ENCODE measurements at regions not wholly inside any gene's neighbourhood (a gene's known extent, or its start where the extent isn't known, plus 50 kb on each side); places are given as distances from the start of the nearest gene placed in this dataset.

DNA sequence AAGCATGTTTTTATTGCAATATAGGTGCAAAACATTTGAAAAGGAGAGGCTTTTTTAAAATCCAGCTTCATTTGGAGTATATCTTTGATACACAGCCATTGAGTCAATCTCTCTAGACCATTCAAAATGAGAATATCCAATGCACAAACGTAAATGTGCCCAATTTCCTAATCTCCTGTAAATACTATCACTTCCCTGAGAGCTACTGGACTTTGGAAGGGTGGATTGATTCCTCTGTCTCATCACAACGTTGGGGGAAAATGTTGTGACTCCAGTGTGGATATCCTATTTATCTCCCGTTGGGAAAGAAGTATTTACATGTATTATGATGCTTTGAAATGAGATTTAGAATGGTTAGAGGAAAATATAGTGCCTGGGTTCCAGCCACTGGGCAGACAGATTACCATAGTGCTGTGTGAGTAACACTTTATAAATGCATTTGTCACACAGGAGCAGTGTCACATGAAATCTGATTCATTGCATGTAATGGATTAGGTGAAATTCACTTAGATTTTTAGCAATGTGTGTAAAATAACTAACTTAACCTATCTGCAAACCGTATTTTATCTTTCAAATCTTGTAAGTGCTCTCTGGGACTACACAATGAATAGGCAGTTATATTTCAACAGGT is 64.4 kb upstream of the VCX3A start:
- Histone ChIP-seq H3K9me3 (no peaks in the 10 kb centered on the region), H3K27ac (no peak overlapping the region), H3K4me1 (no peaks in the 10 kb centered on the region), H3K36me3 (no peaks in the 10 kb centered on the region), H3K4me3 (no peak overlapping the region), H3K27me3 (no peaks in the 10 kb centered on the region)
- DNase-seq, result no peak
- TF ChIP-seq POLR2A (IDR thresholded peaks at IDR 0.05), result no peak
- TF ChIP-seq, protein P1, sequence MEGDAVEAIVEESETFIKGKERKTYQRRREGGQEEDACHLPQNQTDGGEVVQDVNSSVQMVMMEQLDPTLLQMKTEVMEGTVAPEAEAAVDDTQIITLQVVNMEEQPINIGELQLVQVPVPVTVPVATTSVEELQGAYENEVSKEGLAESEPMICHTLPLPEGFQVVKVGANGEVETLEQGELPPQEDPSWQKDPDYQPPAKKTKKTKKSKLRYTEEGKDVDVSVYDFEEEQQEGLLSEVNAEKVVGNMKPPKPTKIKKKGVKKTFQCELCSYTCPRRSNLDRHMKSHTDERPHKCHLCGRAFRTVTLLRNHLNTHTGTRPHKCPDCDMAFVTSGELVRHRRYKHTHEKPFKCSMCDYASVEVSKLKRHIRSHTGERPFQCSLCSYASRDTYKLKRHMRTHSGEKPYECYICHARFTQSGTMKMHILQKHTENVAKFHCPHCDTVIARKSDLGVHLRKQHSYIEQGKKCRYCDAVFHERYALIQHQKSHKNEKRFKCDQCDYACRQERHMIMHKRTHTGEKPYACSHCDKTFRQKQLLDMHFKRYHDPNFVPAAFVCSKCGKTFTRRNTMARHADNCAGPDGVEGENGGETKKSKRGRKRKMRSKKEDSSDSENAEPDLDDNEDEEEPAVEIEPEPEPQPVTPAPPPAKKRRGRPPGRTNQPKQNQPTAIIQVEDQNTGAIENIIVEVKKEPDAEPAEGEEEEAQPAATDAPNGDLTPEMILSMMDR (IDR thresholded peaks at IDR 0.05), result no peak

All from Peyer's patch (tissue), 4 donors.